Stimulated activated memory B cell treated with anti-CD40 and anti-IgM and Interleukin-4, amounts not matched to agents 10 μg/mL and 1 μg/mL and 100 μg/mL, for 72 hours (primary cell): ENCODE measurements at regions not wholly inside any gene's neighbourhood (a gene's known extent, or its start where the extent isn't known, plus 50 kb on each side); places are given as distances from the start of the nearest gene placed in this dataset.
A peak's percentile ranks its signal among the peaks of the same experiment; 100 is the strongest.

Experiments
- ATAC-seq: fragments of 150-1000 bp; cut with Tn5 transposase; 2 replicates; pipeline ENCODE4 v1.10.0; 2021
- H3K27ac Mint-ChIP-seq: one replicate; pipeline ENCODE4 v1.8.0; 2022; ENCODE audit warnings: mild to moderate bottlenecking, mixed read lengths
- H3K27me3 Mint-ChIP-seq: one replicate; pipeline ENCODE4 v1.8.0; 2022; ENCODE audit warnings: mixed read lengths
- H3K36me3 Mint-ChIP-seq: one replicate; pipeline ENCODE4 v1.8.0; 2022; ENCODE audit warnings: mixed read lengths
- H3K4me1 Mint-ChIP-seq: one replicate; pipeline ENCODE4 v1.8.0; 2022; ENCODE audit warnings: mixed read lengths
- H3K4me3 Mint-ChIP-seq: one replicate; pipeline ENCODE4 v1.8.0; 2022; ENCODE audit warnings: mild to moderate bottlenecking, moderate library complexity, mixed read lengths
- H3K9me3 Mint-ChIP-seq: one replicate; pipeline ENCODE4 v1.8.0; 2022; ENCODE audit warnings: mixed read lengths

DNA sequence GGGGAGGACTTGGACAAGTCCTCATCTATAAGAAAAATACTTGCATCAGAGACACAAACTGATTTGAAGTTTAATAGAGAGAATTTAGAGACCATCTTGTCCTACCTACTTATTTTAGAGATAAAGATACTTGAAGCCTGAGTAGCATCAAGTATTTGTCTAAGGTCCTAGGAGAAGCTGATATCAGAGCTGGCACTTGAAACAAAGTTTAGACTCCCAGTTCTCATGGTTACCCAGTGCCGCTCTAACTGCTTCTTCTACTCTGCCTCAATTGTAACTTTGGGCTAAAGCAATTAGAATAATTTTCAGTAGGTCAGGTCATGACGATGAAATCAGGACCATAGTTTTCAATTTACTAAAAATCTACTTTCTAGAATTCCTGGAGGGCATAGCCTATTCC lies 123.9 kb upstream of the CADPS start:
- ATAC-seq = no peak
- no peak overlapping the region for H3K4me3 Mint-ChIP-seq
- H3K9me3 Mint-ChIP-seq = peaks cover 5% of the 10 kb centered on the region
- no peaks in the 10 kb centered on the region for H3K4me1 Mint-ChIP-seq
- H3K36me3 Mint-ChIP-seq = no peaks in the 10 kb centered on the region
- H3K27me3 Mint-ChIP-seq = peaks cover 6% of the 10 kb centered on the region
- no peak overlapping the region for H3K27ac Mint-ChIP-seq

DNA sequence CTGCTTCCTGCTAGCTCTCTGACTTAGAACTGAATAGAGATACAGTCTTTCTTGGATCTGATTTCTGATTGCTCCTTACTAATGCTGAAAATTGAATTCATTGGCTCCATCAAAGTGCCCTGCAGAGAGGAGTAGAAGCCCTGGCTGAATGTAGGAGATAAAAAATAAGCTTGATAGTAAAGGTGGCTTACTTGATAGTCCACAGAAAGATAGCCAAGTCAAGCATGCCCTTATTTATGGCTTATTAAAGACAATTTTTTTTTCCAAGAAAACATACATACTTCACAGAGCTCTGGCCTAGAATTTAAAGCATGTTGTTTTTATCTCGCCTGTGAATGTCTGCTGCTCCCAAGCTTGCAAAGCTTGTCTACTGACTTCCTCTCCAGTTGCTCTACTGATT lies 124.6 kb upstream of the CADPS start:
- Mint-ChIP-seq H3K27ac (no peak overlapping the region), H3K4me1 (no peaks in the 10 kb centered on the region), H3K4me3 (no peak overlapping the region), H3K36me3 (no peaks in the 10 kb centered on the region), H3K9me3 (peaks cover 8% of the 10 kb centered on the region), H3K27me3 (peaks cover 6% of the 10 kb centered on the region)
- ATAC-seq = no peak

DNA sequence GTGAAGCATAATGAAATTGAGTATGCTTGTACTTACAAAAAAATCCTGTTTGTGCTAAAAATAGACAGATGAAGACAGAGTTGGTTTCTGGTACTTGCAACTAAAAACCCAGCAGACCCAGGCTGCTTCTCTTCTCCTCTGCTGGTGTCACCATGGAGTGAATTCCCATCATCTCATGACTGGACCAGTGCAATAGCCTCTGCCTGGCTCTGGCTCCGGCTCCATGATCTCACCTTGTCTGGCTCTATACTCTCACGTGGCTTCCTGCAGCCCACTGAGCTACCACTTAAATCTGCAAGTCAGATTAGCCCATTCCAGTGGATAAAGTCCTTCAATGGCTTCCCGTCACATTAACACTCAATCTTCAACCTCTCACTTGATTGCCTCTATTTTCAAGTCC lies 129.2 kb upstream of the CADPS start:
- Mint-ChIP-seq H3K36me3 (no peaks in the 10 kb centered on the region), H3K4me3 (no peak overlapping the region), H3K4me1 (no peaks in the 10 kb centered on the region), H3K27ac (no peak overlapping the region), H3K27me3 (no peaks in the 10 kb centered on the region), H3K9me3 (peaks cover 8% of the 10 kb centered on the region)
- ATAC-seq = no peak

DNA sequence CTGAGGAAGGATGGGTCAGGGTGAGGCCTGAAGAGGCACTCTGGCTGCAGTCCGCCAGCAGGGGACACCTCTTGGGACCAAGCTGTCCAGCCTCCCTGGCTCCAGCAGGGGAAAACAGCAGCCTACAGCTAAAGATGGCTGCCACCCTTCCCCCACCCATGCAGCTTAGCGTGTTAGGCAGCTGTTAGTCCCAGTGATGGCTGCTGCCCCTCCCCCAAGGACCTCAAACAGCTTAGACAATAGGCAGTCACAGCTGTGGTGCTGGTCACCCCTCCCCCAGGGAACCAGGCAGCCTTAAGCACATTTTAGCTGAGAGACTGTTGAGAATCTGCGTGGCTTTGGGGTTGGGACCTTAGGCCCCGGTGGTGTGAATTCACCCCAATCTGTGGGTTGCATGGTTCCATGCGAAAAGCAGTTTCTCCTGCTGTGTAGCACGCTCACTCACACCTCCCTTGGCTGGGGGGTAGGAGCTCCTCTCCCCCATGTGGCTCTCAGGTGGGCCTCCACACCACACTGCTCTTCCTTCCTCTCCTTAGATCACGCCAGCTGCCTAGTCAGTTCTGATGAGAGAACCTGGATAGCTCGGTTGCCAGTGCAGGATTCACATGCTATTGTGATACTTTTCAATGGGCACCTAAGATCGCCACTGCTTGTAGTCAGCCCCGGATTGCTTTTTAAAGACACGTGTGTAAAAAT lies 140.5 kb upstream of the CADPS start:
- no peaks in the 10 kb centered on the region for H3K27me3 Mint-ChIP-seq
- no peak for ATAC-seq
- no peak overlapping the region for H3K4me3 Mint-ChIP-seq
- H3K36me3 Mint-ChIP-seq = no peaks in the 10 kb centered on the region
- no peaks in the 10 kb centered on the region for H3K4me1 Mint-ChIP-seq
- H3K27ac Mint-ChIP-seq = no peak overlapping the region
- H3K9me3 Mint-ChIP-seq = peaks cover 3% of the 10 kb centered on the region

DNA sequence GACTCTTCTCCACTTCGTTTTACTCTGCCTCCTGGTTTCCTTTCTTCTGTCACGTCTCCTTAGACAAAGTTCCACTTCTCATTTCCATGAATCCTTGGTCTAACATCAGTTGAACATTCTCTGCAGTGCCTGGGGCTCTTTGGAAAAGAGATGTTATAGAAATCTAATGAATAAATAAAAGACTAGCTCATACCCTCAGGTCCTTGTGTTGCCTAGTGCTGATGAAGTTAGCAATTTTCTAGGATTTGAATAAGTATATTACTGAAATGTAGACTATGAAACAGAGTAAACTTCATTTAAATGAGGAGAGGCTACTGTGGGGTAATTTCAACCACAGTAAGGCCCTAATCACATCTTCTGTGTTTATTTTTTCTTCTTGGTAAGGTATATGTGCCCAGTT lies 146.9 kb upstream of the CADPS start:
- ATAC-seq = no peak
- H3K36me3 Mint-ChIP-seq = no peaks in the 10 kb centered on the region
- H3K4me1 Mint-ChIP-seq = no peaks in the 10 kb centered on the region
- no peak overlapping the region for H3K27ac Mint-ChIP-seq
- no peaks in the 10 kb centered on the region for H3K27me3 Mint-ChIP-seq
- H3K4me3 Mint-ChIP-seq = no peak overlapping the region
- H3K9me3 Mint-ChIP-seq = no peaks in the 10 kb centered on the region

DNA sequence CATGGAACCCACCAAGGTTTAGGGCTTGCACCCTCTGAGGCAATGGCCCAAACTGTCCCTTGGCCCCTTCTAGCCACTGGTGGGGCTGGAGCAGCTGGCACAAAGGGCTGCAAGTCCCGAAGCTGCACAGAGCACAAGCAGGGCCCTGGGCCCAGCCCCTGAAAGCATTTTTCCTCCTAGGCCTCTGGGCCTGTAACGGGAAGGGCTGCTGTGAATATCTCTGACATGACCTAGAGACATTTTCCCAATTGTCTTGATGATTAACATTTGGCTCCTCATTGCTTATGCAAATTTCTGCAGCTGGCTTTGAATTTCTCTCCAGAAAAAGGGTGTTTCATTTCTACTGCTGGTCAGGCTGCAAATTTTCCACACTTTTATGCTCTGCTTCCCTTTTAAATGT lies 151.5 kb upstream of the CADPS start:
- Mint-ChIP-seq H3K4me1 (no peaks in the 10 kb centered on the region), H3K27me3 (no peaks in the 10 kb centered on the region), H3K27ac (no peak overlapping the region), H3K4me3 (no peak overlapping the region), H3K36me3 (no peaks in the 10 kb centered on the region), H3K9me3 (peaks cover 2% of the 10 kb centered on the region)
- ATAC-seq = no peak

DNA sequence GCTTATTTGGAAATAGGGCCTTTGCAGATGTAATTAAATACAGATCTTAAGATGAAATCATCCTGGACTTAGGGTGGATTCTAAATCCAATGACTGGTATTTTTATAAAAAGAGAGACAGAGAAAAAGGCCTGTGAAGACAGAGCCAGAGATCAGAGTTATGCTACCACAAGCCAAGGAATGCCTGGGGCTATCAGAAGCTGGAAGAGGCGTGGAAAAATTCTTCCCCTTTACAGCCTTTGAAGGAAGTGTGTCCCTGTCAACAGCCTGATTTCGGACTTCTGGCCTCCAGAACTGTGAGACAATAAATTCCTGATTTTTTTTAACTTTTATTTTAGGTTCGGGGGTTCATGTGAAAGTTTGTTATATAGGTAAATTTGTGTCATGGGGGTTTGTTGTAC lies 154.1 kb upstream of the CADPS start:
- ATAC-seq = no peak
- H3K36me3 Mint-ChIP-seq = no peaks in the 10 kb centered on the region
- H3K27ac Mint-ChIP-seq = no peak overlapping the region
- peaks cover 2% of the 10 kb centered on the region for H3K9me3 Mint-ChIP-seq
- no peak overlapping the region for H3K4me3 Mint-ChIP-seq
- H3K27me3 Mint-ChIP-seq = no peaks in the 10 kb centered on the region
- H3K4me1 Mint-ChIP-seq = no peaks in the 10 kb centered on the region

DNA sequence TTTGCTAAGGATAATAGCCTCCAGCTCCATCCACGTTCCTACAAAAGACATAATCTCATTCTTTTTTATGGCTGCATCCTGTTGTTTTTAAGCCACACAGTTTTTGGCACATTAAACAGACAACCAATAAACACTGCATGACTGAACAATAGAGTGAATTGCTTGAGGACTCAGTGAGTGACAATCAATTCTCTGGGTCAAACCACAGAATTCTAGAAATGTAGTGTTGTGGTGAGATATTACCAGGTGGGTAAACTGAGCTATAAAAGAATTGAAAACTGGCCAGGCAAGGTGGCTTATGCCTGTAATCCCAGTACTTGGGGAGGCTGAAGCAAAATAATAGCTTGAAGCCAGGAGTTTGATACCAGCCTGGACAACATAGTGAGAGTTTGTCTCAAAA lies 154.7 kb upstream of the CADPS start:
- Mint-ChIP-seq H3K36me3 (no peaks in the 10 kb centered on the region), H3K4me3 (no peak overlapping the region), H3K27me3 (no peaks in the 10 kb centered on the region), H3K27ac (no peak overlapping the region), H3K9me3 (peaks cover 2% of the 10 kb centered on the region), H3K4me1 (no peaks in the 10 kb centered on the region)
- ATAC-seq = no peak

DNA sequence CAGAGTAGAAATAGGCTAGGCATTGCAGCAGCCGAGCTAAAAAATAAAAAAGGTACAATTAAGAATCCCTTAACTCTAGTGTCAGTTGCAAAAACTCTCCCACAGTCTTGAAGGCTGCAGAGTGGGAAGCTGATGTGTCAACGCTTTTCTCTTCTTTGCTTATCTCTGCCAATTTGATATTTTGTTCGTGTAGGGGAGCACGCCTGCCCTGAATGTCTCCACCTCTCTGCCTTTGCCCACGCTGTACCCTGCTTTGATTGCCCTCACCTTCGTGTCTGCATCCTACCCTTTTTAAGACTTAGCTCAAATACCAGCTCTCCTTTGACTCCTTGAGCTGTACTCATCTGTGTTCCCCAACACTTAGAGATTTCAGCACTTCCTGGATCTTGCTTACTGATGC lies 155.4 kb upstream of the CADPS start:
- H3K36me3 Mint-ChIP-seq = no peaks in the 10 kb centered on the region
- no peaks in the 10 kb centered on the region for H3K4me1 Mint-ChIP-seq
- H3K27me3 Mint-ChIP-seq = no peaks in the 10 kb centered on the region
- peaks cover 2% of the 10 kb centered on the region for H3K9me3 Mint-ChIP-seq
- no peak for ATAC-seq
- H3K4me3 Mint-ChIP-seq = no peak overlapping the region
- no peak overlapping the region for H3K27ac Mint-ChIP-seq

DNA sequence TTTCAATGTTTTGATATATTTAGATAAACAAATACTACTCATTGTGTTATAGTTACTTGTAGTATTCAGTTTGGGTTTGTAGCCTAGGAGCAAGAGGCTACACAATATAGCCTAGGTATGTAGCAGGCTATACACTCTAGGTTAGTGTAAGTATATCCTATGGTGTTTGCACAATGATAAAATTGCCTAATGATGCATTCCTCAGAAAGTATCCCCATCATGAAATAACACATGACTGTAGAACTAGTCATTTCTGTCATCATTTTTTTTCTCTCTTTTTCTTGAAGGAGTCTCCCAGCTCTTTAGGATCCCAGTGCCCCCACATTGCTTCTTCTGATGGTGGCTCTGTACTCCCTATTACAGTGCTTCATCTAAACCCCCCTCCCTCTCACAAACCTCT lies 157.7 kb upstream of the CADPS start:
- H3K27ac Mint-ChIP-seq = no peak overlapping the region
- H3K4me3 Mint-ChIP-seq = no peak overlapping the region
- no peaks in the 10 kb centered on the region for H3K4me1 Mint-ChIP-seq
- H3K27me3 Mint-ChIP-seq = no peaks in the 10 kb centered on the region
- no peaks in the 10 kb centered on the region for H3K36me3 Mint-ChIP-seq
- H3K9me3 Mint-ChIP-seq = no peaks in the 10 kb centered on the region
- ATAC-seq = no peak

DNA sequence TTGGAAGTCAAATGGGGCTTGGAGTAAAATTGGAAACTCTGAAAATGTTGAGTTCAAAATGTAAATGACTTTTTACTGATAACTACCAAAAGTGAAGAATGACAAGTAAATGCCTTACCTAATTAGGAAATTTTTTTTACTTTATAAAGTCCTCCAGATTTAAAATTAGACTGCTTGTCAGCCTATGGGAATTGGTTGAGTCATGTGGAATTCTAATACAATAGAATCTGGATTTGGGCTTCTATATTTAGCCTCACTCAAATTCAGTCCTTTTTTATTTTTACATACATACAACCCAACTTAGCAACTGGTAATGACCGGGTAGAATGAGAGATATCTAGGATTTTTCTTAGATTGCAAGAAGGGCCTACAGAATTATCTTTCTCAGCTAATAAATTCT lies 158.9 kb upstream of the CADPS start:
- H3K27ac Mint-ChIP-seq = no peak overlapping the region

DNA sequence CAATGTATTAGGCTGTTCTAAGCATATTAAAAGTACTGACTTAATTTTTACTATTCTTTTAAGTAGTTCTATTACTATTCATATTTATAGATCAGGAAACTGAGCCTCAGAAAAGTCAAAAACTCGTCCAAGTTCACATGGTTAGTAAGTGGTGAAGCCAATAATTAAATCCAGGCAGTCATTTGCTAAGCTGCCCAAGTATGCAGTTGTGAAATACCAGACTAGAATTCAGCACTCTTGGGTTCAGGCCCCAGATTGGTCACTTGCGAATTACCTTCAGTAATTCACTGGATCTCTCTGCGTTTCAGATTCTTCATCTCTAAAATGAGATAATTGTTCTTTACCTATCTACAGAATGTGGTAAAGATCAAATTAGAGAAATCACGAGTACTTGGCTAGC lies 161.9 kb upstream of the CADPS start:
- Mint-ChIP-seq H3K4me3 (no peak overlapping the region), H3K4me1 (no peaks in the 10 kb centered on the region), H3K9me3 (no peaks in the 10 kb centered on the region), H3K36me3 (no peaks in the 10 kb centered on the region), H3K27ac (no peak overlapping the region), H3K27me3 (no peaks in the 10 kb centered on the region)
- ATAC-seq = no peak

More for the DNA sequence above, 158.9 kb upstream of the CADPS start:
- Mint-ChIP-seq H3K9me3 (no peaks in the 10 kb centered on the region), H3K36me3 (no peaks in the 10 kb centered on the region), H3K27me3 (no peaks in the 10 kb centered on the region), H3K4me1 (no peaks in the 10 kb centered on the region), H3K4me3 (no peak overlapping the region)
- no peak for ATAC-seq

DNA sequence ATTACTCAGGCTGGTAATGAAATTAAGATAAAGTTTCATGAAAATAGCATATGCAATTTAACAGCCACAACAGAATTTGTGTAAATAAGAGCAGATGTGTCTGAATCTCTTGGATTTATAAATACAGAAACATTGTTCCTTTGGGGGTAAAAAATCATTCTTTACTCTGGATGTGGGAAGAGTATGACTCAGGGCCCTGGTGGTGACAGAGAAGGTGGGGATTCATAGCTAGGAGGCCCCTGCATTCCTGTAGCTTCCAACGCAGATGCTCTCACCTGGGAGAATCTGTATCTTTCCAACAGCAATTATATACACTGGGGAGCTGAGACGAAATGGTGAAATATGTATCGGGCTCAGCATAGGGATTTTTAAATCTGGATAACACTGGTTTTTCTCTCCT lies 167.6 kb upstream of the CADPS start:
- no peaks in the 10 kb centered on the region for H3K27me3 Mint-ChIP-seq
- H3K4me1 Mint-ChIP-seq = peaks cover 7% of the 10 kb centered on the region
- H3K36me3 Mint-ChIP-seq = peaks cover 7% of the 10 kb centered on the region
- no peak for ATAC-seq
- H3K9me3 Mint-ChIP-seq = peaks cover 8% of the 10 kb centered on the region
- no peak overlapping the region for H3K27ac Mint-ChIP-seq
- no peak overlapping the region for H3K4me3 Mint-ChIP-seq

DNA sequence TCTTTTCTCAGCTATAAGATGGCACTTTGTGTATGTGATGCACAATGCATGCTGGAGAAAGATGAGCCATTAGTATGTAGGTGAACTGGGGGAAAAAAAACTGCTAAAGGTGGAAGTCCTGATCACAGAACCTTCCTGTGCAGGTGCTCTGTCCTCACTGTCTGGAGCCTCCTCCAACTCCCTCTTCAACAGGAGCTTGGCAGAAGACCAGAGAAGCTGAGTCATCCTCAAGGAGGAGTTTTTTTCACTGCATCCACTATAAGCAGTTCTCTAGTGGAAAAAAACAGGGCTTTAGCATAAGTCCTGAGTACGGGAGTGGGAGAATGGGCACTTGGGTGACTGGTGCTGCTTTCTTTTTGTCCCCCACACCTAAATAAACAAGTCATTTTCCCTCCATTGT lies 168.4 kb upstream of the CADPS start:
- peaks cover 7% of the 10 kb centered on the region for H3K4me1 Mint-ChIP-seq
- no peak overlapping the region for H3K27ac Mint-ChIP-seq
- no peak for ATAC-seq
- H3K9me3 Mint-ChIP-seq = peaks cover 8% of the 10 kb centered on the region
- H3K4me3 Mint-ChIP-seq = no peak overlapping the region
- peaks cover 7% of the 10 kb centered on the region for H3K36me3 Mint-ChIP-seq
- no peaks in the 10 kb centered on the region for H3K27me3 Mint-ChIP-seq

DNA sequence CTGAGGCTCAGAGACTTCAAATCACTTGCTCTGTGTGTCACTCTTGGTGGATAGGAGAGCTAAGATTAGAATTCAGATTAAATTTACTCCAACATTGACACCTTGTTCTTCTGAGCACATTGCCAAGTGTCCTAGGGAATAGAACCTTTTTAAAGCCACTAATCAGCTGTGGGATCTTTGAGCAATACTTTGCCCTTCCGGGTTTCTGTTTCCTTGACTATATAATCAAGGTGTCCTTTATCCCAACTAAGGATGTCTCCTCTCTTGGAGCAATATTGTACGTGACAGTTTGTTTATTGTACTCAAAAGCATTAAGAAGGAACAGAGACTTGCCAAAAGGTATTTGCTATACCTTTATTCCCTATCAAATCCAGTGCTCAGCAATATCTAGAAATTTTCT lies 170.9 kb upstream of the CADPS start:
- peaks cover 7% of the 10 kb centered on the region for H3K4me1 Mint-ChIP-seq
- no peak overlapping the region for H3K27ac Mint-ChIP-seq
- peaks cover 8% of the 10 kb centered on the region for H3K9me3 Mint-ChIP-seq
- H3K4me3 Mint-ChIP-seq = no peak overlapping the region
- H3K27me3 Mint-ChIP-seq = no peaks in the 10 kb centered on the region
- ATAC-seq = no peak
- peaks cover 7% of the 10 kb centered on the region for H3K36me3 Mint-ChIP-seq

DNA sequence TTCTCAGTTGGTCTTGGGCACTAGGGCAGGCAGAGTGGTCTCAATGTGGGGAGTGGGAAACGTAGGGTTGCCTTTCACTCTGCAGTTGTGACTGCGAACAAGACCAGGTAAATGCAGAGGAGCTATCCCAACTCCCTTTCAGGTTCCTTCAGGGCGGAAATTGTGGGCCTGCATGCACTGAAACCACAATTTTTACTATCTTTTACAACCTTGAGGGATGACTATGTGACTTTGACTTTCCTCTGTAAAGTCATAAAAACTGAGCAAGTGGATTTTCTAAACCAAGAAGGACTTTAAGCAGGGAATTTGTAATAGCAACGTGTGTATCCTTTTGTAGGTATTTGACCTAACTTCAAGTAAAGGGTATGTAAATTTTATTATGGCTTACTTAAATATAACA lies 171.4 kb upstream of the CADPS start:
- peaks cover 7% of the 10 kb centered on the region for H3K36me3 Mint-ChIP-seq
- no peaks in the 10 kb centered on the region for H3K27me3 Mint-ChIP-seq
- peaks cover 8% of the 10 kb centered on the region for H3K9me3 Mint-ChIP-seq
- H3K4me1 Mint-ChIP-seq = peaks cover 7% of the 10 kb centered on the region
- no peak overlapping the region for H3K27ac Mint-ChIP-seq
- H3K4me3 Mint-ChIP-seq = no peak overlapping the region
- ATAC-seq = no peak

DNA sequence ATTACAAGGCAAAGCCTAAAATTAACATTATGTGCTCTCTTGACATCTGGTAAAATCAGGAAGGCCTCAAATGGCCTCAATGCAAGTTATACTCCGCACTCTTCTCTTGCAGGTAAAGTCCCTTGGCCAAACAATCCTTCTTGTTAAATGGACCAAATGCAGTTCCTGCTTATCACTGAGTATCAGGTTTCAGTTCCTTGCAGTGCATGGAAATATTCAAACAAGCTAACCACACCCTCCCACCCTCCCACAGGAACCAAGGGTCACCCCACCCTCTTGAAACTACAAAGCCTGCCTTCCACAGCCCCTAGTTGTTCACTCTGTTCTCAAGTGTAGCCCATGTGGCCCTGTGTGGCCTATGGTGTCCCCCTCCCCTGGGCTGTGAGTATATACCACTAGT lies 171.9 kb upstream of the CADPS start:
- Mint-ChIP-seq H3K27me3 (no peaks in the 10 kb centered on the region), H3K36me3 (peaks cover 7% of the 10 kb centered on the region), H3K27ac (no peak overlapping the region), H3K4me3 (no peak overlapping the region), H3K4me1 (peaks cover 7% of the 10 kb centered on the region), H3K9me3 (peaks cover 10% of the 10 kb centered on the region)
- peak; percentile 72 for ATAC-seq
